Right cardiac atrium (tissue), 5 donors: ENCODE measurements at regions not wholly inside any gene's neighbourhood (a gene's known extent, or its start where the extent isn't known, plus 50 kb on each side); places are given as distances from the start of the nearest gene placed in this dataset.

ENCODE experiments used
- ATAC-seq, 2 donors: fragments of 200-7000 bp; cut with Tn5 transposase; one replicate each; pipeline versions ENCODE4 v1.8.0 to v1.9.1; 2020; ENCODE audit warnings: moderate library complexity in 2 of 2, mild to moderate bottlenecking in 1 of 2
- DNase-seq, 3 donors: peaks; one replicate each; pipeline ENCODE4 v3.0.0-alpha.2; 2020
- H3K27ac ChIP-seq: one replicate; pipeline ENCODE4 v1.5.1; 2013; ENCODE audit warnings: mild to moderate bottlenecking, low read length, control low read depth, moderate library complexity
- H3K27me3 ChIP-seq: one replicate; pipeline ENCODE4 v1.6.1; 2013; ENCODE audit not compliant: control insufficient read depth, insufficient read depth
- H3K4me1 ChIP-seq: one replicate; pipeline ENCODE4 v1.6.1; 2013; ENCODE audit warnings: low read length; ENCODE audit not compliant: control insufficient read depth, insufficient read depth
- H3K4me3 ChIP-seq: one replicate; pipeline ENCODE4 v1.5.1; 2013; ENCODE audit warnings: low read length, control low read depth
- H3K9me3 ChIP-seq: one replicate; pipeline ENCODE4 v1.6.1; 2013; ENCODE audit warnings: low read length; ENCODE audit not compliant: control insufficient read depth
- WGBS: extraction: QIAGEN DNeasy Blood & Tissue Kit; methylation state at CpG from one replicate; pipeline ENCODE4 v1.1.7; 2013; 5-methylcytosine and 5-hydroxymethylcytosine counted together
- intact Hi-C, 4 donors: fragments of 100-400 bp; cut with DNase I; formaldehyde crosslinking; loops; one replicate each; pipeline versions ENCODE4 v1.11.0 to v1.14.0; 2022 to 2023
- donor health status: healthy with polysubstance abuse.
- donor health status: DM: no; HTN: yes; CAD: no.
- donor health status: DM: no; HTN: no; CAD: no.
- donor health status: DM: no; HTN: yes; CAD: no; lungs with severe emphysema.
- donor health status: DM: yes; HTN: yes; CAD: no.

DNA sequence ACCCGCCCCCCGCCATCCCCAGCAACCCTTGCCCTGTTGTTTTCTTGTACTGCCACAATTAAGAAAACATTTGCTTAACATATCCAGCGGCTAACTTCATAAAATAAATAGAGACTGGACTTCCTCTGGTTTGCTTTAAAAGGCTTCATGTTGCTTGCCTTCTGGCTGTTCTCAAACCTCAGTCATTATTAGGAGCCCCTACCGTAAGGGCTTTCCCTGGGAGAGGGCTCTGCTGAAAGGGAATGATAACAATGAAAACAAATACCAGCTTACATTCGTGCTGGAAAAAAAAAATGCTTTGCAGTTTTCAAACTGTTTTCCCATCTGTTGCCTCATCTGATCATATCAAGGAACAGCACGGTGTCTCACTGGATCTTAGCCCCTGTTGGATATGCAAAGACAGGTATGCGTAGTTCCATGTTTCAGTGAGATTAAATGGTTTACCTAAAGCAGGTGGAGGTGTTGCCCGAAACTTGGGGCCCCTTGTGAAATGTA lies 77.2 kb upstream of the VGLL4 start:
- intact Hi-C loops = no loop called here
- Histone ChIP-seq H3K4me1 (no peaks in the 10 kb centered on the region), H3K4me3 (peak overlapping the region; percentile 91), H3K9me3 (no peaks in the 10 kb centered on the region), H3K27ac (no peak overlapping the region), H3K27me3 (no peaks in the 10 kb centered on the region)
- DNase-seq = no peak
- ATAC-seq = no peak
- WGBS = 34% methylated on average over 8 of the region's 8 CpGs

DNA sequence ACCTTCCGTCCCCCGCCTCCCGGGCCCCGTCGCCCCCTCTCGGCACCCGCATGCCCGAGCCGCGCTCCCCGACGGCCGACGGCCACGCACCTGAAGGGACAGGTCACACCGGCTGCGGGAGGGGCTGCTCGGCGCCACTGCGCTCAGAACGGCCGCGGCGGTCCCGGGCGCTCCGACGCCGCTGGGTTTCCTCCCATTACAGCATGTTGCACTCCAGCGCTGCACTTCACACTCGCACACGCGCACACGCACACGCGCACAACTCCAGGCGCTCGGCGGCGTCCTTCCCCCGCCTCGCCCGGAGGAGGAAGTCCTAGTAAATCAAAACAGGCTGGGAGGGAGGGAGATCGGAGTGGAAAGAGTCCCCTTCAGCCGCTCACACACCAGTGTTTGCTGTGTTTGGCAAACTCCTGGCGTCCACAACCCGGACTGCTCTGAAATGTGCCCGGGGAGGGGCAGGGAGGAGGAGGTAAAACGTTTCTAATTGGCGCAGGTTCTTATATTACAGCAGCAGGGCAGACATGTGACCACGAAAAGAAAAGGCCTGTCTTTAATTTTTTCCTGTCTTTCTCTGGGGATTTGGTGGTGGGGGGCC lies 76.7 kb upstream of the VGLL4 start:
- Histone ChIP-seq H3K4me1 (no peaks in the 10 kb centered on the region), H3K27me3 (no peaks in the 10 kb centered on the region), H3K9me3 (no peaks in the 10 kb centered on the region), H3K4me3 (peak overlapping the region; percentile 91), H3K27ac (peak overlapping the region; percentile 19)
- ATAC-seq = peak; percentile 83 to 84
- peak; percentile 75 to 91 (median 86) for DNase-seq
- under 1% methylated on average over 51 of the region's 51 CpGs for WGBS
- intact Hi-C loops = no loop called here

DNA sequence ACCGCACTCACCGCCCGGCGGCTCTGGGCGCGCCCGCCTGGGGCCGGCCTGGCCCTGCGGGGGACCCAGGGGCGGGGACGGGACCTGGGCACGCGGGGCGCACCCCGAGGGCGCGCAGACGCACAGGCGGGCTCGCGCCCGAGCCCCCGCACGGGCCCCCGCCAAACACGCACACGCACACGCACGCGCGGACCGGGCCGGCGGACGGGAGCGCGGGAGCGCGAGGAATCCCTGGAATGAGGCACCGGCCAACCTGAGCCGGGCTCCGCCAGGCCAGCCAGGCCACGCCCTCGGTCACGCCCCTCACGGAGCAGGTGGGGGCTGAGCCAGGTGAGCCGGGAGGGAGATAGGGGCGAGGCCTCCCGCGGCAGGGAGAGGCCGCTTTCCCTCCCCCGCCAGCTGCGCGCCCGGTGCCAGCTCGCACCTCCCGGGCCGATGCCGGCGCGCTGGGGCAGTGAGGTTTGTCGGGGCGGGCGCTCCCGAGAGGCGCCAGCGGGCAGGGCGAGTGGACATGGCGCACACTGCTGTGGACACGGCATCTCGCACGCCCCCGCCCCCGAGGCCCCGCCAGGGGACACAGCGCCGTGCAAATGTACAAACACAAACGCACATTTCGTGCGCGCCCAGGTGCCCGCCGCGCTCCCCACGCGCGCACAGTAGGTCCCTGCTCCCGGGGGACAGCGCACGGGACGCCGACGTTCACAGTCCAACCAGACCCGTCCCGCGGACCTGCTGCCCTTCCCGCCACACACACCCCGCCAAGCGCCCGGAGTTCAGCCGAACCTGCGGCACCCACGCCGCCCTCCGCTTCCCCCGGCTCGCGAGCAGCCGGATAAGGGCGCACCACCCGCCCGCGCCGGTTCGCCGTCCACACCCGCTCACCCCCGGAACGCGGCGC lies 75.9 kb upstream of the VGLL4 start:
- Histone ChIP-seq H3K4me3 (peak overlapping the region; percentile 91), H3K9me3 (no peaks in the 10 kb centered on the region), H3K4me1 (no peaks in the 10 kb centered on the region), H3K27me3 (no peaks in the 10 kb centered on the region), H3K27ac (peak overlapping the region; percentile 89)
- intact Hi-C loops = no loop called here
- under 1% methylated on average over 121 of the region's 121 CpGs for WGBS
- ATAC-seq (peak; percentile 73 to 89), DNase-seq (peak; percentile 70 to 90 (median 89))

DNA sequence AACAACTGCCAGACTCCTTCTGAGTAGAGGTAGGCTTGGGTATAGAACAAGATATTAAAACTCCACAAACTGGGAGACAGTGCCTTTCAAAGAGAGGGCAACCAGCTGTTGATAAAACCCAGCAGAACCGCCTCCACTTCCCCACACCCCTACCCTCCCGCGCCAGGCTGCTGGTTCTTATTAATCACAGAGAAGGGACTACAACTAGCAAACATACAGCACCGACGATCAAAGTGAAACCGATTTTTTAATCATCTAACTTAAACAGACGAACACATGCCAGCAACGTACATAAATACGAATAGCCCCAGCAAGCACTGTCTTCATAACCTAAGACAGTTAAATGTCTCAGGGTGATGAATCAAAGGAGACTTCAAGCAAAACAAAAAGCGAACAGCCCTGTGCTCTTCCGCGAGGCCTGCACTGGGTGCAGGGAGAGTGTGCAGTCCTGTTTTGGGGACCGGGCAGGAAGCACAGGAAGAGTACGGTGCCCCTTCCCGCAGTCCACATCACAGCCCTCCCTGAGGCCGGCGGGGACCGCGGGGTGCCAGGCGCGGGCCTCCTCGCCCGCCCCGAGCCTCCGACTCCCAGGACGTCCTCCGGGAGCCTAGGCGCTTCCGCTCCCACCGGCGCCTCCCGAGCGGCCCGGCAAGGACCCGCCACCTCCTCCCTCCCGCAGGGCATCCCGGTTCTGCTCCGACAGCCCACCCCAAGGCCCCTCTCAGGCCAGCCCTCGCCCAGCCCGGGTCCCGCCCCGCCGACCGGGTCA lies 75.1 kb upstream of the VGLL4 start:
- Histone ChIP-seq H3K4me3 (peak overlapping the region; percentile 91), H3K4me1 (no peaks in the 10 kb centered on the region), H3K9me3 (no peaks in the 10 kb centered on the region), H3K27me3 (no peaks in the 10 kb centered on the region), H3K27ac (peak overlapping the region; percentile 89)
- DNase-seq = peak; percentile 52 to 81 (median 75)
- WGBS = under 1% methylated on average over 44 of the region's 44 CpGs
- intact Hi-C loops = no loop called here
- peak; percentile 27 to 45 for ATAC-seq

DNA sequence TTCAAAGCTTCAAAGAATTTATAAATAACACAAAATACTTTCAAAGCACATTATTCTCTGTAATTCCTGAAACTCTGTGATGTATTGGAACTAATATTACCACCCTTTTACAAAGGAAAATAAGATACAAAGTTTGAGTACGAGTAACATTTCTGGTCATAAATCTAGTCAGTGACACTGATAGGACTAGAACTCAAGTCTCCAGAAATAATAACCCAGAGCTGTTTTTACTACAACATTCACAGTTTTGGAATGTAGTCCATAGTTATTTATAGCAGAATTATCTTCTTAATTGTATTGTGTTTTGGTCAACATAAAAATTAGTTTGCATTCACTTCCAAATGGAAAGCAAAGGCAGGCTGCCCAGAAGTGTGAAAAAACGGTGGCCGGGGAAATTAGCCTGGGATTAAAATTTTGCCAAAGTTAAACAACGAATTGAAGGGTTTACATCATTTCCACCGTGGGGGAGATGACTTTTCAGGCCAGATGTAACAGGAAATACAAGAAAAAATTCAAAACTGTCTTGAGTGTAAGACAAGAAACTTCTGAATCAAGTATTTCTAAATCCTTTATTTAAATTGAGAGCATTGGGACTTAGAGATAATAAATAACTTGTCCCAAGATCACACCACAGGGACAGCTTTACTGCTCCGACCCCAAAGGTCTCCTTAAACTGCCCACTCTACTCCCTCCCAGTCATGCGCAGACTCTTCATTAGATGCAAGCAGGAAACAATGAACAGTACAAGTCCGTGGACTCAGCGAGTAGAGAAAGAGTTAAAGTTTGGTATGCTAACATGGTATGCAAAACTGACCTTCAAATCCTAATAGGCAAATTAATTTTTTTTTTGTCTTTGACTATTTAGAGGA lies 74.3 kb upstream of the VGLL4 start:
- no peaks in the 10 kb centered on the region for H3K4me1 ChIP-seq
- H3K4me3 ChIP-seq = peak overlapping the region; percentile 91
- peak in 1 of 2 donors; percentile 40 for ATAC-seq
- DNase-seq = no peak
- H3K27ac ChIP-seq = peak overlapping the region; percentile 54
- no peaks in the 10 kb centered on the region for H3K27me3 ChIP-seq
- no peaks in the 10 kb centered on the region for H3K9me3 ChIP-seq
- WGBS = 4% methylated on average over 9 of the region's 9 CpGs
- intact Hi-C loops = no loop called here

DNA sequence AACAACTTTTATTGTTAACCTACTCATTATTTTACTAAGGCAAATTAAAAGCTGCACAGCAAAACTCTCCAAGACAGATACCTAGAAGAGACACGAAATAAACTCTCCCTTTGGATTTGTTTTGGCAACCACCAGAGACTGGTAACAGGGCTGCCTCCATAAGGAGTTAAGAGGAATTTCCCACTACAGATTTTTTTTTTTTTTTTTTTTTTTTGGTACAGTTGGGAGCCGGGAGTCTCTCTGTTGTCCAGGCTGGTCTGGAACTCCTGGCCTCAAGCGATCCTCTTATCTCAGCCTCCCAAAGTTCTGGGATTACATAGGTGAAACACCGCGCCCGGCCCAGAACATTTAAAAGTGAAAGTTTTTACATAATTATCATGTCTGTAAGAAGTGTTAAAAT lies 73.6 kb upstream of the VGLL4 start:
- no peak overlapping the region for H3K27ac ChIP-seq
- no peak for DNase-seq

DNA sequence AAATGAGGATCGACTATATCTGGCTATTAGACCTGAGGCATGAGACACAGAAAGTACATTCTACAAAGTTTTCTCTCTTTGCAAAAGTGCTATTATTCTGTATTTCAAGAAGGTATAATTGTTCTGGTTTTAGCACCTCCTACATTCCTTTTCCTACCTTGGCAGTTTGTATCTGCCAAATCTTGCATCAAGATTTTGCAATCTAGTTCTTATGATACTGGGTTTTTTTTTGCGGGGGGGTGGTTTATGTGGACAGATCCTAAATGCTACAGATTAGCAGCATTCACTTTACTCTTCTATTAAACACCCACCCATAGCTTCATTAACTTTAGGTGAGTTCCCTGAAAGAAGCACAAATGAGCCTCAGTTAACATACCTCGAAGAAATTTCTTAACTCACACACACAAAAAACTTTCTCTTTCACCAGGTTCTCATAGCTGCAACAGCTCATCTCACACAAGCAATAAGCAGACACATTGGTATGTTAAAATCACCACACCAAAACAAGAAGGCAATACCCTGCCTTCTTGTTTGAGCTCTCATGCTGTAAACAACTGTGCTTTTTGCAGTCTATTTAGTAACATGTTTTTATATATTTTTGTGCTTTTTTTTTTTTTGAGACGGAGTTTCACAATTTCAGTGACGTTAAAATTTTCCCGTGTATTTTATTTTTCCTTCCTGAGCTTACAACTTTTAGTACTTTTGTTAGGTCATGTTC lies 73.0 kb upstream of the VGLL4 start:
- no peak for DNase-seq
- Histone ChIP-seq H3K4me3 (no peak overlapping the region), H3K9me3 (no peaks in the 10 kb centered on the region), H3K4me1 (no peaks in the 10 kb centered on the region), H3K27ac (no peak overlapping the region), H3K27me3 (no peaks in the 10 kb centered on the region)
- intact Hi-C loops = no loop called here
- ATAC-seq = no peak
- 66% methylated on average over 6 of the region's 6 CpGs for WGBS

More for the DNA sequence above, 73.6 kb upstream of the VGLL4 start:
- intact Hi-C loops = no loop called here
- ATAC-seq = no peak
- H3K4me3 ChIP-seq = no peak overlapping the region
- no peaks in the 10 kb centered on the region for H3K9me3 ChIP-seq
- no peaks in the 10 kb centered on the region for H3K27me3 ChIP-seq
- no peaks in the 10 kb centered on the region for H3K4me1 ChIP-seq
- 29% methylated on average over 6 of the region's 6 CpGs for WGBS

DNA sequence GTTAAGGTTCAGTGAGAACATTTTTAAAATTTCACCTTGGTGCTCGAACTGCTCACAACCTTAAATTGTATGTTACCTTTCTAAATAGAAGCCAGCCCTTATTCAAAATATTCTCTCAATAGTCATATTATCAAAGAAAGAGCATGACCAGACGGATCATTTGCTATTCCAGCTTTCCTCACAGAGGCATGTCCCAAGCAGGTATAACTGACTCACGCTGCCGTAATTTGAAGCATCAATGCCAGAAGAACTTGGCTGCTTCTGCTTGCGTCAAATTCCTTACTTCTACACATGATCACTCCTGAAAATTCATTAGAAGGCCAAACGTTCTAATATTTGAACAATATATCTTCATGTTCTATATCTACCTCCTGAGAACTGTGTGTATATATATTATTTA lies 69.5 kb upstream of the VGLL4 start:
- Histone ChIP-seq H3K27me3 (no peaks in the 10 kb centered on the region), H3K4me1 (no peaks in the 10 kb centered on the region), H3K4me3 (no peak overlapping the region), H3K9me3 (no peaks in the 10 kb centered on the region), H3K27ac (no peak overlapping the region)
- 85% methylated on average over 6 of the region's 6 CpGs for WGBS
- intact Hi-C loops = no loop called here
- no peak for DNase-seq
- no peak for ATAC-seq

DNA sequence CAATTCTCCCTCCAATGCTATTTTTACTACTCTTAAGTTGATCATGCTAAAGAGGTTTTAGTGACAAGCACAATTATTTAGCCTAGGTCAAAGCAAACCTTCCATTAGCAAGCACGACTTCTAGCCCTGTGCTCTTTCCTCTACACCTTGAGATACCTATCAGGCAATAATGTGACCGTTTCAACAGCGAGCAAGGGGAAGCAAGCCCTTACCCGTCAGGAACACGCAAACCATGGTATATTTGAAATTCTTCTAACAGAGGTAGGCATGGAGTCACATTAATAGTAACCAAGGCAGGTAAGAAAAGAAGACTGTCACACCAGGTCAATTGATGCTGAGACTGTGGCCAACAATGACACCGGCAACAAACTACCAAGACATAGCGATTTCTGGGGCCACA lies 68.9 kb upstream of the VGLL4 start:
- Histone ChIP-seq H3K4me3 (no peak overlapping the region), H3K27me3 (no peaks in the 10 kb centered on the region), H3K27ac (no peak overlapping the region), H3K9me3 (no peaks in the 10 kb centered on the region), H3K4me1 (no peaks in the 10 kb centered on the region)
- ATAC-seq = no peak
- no peak for DNase-seq
- 95% methylated on average over 7 of the region's 7 CpGs for WGBS
- intact Hi-C loops = no loop called here

DNA sequence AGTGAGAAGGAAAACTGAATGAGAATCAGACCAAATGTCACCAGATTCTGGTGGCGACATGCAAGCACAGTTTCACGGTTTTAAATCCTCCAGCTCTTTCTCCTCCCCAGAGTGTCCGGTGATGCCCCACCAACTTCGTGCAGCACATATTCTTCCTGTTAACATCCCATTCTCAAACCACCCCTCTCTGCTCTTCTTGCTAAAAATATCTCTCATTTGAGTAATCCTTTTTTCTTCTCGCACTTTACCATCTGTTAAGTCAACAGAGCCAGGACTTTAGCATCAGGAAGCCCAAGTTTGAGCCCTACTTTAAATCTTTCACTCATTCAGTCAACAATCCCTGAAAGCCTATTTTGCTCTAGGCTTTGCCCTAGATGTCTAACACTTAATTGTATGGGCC lies 68.2 kb upstream of the VGLL4 start:
- WGBS = 51% methylated on average over 5 of the region's 5 CpGs
- H3K4me1 ChIP-seq = no peaks in the 10 kb centered on the region
- no peaks in the 10 kb centered on the region for H3K27me3 ChIP-seq
- H3K9me3 ChIP-seq = no peaks in the 10 kb centered on the region
- no peak for DNase-seq
- intact Hi-C loops = no loop called here
- H3K4me3 ChIP-seq = no peak overlapping the region
- no peak overlapping the region for H3K27ac ChIP-seq
- ATAC-seq = no peak
